ENCODE measurements at regions not wholly inside any gene's neighbourhood (a gene's known extent, or its start where the extent isn't known, plus 50 kb on each side); places are given as distances from the start of the nearest gene placed in this dataset.

DNA sequence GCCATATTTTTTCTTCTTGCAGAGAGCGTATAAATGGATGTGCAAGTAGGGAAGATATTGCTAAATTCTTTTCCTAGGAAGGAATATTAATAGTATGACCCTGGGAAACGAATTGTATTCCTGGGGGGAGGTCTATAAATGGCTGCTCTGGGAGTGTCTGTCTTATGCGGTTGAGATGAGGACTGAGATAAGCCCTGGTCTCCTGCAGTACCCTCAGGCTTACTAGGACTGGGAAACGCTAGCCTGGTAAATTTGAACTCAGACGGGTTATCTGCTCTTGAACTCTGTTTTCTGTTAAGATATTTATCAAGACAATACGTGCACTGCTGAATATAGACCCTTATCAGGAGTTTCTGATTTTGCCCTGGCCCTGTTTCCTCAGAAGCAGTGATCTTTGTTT lies 1126.4 kb upstream of the C9orf72 start:
- Mint-ChIP-seq H3K9me3 (peaks cover 11 to 15% of the 10 kb centered on the region in 2 donors), H3K36me3 (no peaks in the 10 kb centered on the region), H3K27ac (no peak overlapping the region)
- DNase-seq (ENCODE audit: low spot score in 2 of 2) (no peak), ATAC-seq (no peak)

- H3K9me3 Mint-ChIP-seq: peaks cover 10 to 11% of the 10 kb centered on the region in 2 donors
- ATAC-seq (no peak), DNase-seq (ENCODE audit: low spot score in 2 of 2) (no peak)
- no peaks in the 10 kb centered on the region for H3K36me3 Mint-ChIP-seq
- no peak overlapping the region for H3K27ac Mint-ChIP-seq
Observed at GRCh38 chr9:28707616-28708015, 1134.3 kb upstream of the C9orf72 start.

DNA sequence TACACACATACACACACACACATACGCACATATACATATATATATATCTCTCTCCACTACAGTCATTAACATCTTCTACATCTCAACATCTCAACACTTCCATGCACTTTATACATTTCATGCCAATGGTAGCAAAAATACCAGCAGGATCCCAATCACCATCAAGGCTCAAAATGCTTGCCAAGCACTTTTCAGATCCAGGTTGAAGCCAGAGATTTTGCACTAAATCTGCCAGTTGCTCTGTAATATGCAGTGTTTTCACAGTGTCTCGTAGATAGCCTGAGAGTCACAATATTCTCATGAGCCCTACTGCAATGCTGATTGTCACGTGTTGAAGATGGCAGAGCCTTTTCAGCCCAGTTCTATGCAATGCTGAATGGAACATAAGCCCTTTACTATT lies 1140.9 kb upstream of the C9orf72 start:
- peaks cover 0 to 5% of the 10 kb centered on the region in 2 donors for H3K9me3 Mint-ChIP-seq
- no peak for ATAC-seq
- DNase-seq (ENCODE audit: low spot score in 2 of 2): no peak
- H3K36me3 Mint-ChIP-seq: no peaks in the 10 kb centered on the region
- no peak overlapping the region for H3K27ac Mint-ChIP-seq

DNA sequence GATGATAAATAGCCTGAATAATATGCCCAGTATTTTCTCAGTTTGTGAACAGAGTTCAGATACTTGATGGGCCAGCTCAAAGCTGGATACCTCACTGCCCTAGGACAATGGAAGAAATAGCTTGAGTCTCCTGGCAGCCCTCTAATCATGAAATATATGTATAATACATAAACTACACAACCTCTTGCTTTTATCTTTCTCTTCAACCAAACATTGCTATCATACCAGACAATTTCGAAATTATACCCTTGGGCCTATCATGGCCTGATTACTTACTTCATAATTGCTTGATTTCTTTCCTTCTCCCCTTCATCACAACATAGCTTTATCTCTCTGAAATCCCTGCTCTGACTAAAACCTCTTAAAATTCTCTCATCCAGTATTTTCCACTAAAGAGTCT lies 1144.9 kb upstream of the C9orf72 start:
- ATAC-seq (no peak), DNase-seq (ENCODE audit: low spot score in 2 of 2) (no peak)
- Mint-ChIP-seq H3K9me3 (peaks cover 0 to 3% of the 10 kb centered on the region in 2 donors), H3K27ac (no peak overlapping the region), H3K36me3 (no peaks in the 10 kb centered on the region)

- H3K9me3 Mint-ChIP-seq: no peaks in the 10 kb centered on the region
- no peak for DNase-seq (ENCODE audit: low spot score in 2 of 2)
- H3K36me3 Mint-ChIP-seq: no peaks in the 10 kb centered on the region
- H3K27ac Mint-ChIP-seq: no peak overlapping the region
- ATAC-seq: no peak
Observed at GRCh38 chr9:28720746-28721145, 1147.5 kb upstream of the C9orf72 start.

DNA sequence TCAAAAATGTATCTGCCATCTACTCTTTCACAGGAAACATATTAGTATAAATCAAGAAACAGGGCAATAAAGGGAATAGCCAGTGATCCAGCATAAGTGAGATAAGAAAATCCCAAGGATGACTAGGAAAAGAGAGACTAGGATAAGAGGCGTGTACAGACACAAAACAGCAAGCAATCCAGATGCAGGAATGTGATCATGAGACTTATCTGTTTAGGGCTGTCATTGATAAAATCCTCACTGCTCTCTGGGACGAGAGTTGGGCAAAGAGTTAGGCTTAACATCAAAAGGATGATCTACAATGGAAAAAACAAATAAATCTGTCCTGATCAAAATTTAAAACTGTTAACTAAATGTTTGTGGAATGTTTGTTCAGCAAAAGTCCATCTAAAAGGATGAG lies 1156.8 kb upstream of the C9orf72 start:
- H3K36me3 Mint-ChIP-seq: no peaks in the 10 kb centered on the region
- ATAC-seq (no peak), DNase-seq (ENCODE audit: low spot score in 2 of 2) (no peak)
- H3K27ac Mint-ChIP-seq: no peak overlapping the region
- H3K9me3 Mint-ChIP-seq: peaks cover 5 to 9% of the 10 kb centered on the region in 2 donors

DNA sequence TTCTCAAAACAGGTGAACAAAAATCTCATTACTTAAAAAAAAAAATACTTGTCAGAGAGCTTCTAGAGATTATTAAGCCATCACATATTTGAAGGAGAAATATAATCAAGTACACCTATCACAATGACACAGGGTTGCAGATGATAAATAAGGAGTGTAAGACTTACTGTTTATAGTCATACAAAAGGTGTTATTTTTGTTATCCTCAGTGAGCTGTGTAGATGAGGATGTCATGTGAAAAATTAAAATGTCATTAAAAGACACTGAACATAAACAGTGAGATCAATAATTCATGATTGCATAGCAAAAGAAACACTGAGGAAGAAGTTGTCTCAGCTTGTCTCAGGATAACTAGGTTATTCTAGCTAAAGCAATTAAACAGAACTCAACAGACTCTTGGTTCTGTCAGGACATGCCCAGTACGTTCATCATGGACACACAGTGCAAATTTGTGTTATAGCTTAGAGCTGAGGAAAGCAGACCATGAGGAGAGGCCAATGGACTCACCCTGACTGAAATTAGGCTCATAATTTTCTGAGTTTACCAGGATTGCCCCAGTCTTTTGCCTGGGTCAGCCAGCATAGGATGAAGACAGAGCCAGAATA lies 1162.6 kb upstream of the C9orf72 start:
- ATAC-seq (no peak), DNase-seq (ENCODE audit: low spot score in 2 of 2) (no peak)
- Mint-ChIP-seq H3K9me3 (peaks cover 0 to 8% of the 10 kb centered on the region in 2 donors), H3K36me3 (no peaks in the 10 kb centered on the region), H3K27ac (no peak overlapping the region)

DNA sequence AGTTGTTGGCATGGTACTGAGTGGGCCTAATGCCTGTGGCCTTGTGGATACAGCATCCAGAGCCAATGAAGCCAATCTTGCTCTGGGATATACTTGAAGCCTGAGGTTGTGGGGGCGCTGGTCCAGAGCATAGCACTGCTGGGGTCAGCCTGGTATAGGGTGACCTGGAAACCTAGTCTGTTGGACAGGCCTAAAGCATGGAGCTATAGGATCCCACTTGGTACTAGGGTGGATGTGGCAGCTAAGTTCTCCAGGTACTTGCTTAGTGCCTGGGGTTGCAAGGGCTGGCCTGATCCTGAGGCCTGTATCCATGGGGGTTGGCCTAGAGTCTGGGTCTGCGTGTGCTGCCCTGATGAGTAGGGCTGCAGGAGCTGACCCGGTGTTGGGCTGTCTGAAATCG lies 1168.2 kb upstream of the C9orf72 start:
- no peak overlapping the region for H3K27ac Mint-ChIP-seq
- DNase-seq (ENCODE audit: low spot score in 2 of 2) (no peak), ATAC-seq (no peak)
- H3K36me3 Mint-ChIP-seq: peaks cover 0 to 20% of the 10 kb centered on the region in 2 donors
- peaks cover 10 to 26% of the 10 kb centered on the region in 2 donors for H3K9me3 Mint-ChIP-seq

GRCh38 chr9:28747351-28747985 lies 1174.2 kb upstream of the C9orf72 start:
- Mint-ChIP-seq H3K9me3 (peaks cover 15 to 29% of the 10 kb centered on the region in 2 donors), H3K36me3 (peaks cover 0 to 20% of the 10 kb centered on the region in 2 donors)
- no peak for ATAC-seq

GRCh38 chr9:28750136-28750535 lies 1176.9 kb upstream of the C9orf72 start:
- DNase-seq (ENCODE audit: low spot score in 2 of 2) (no peak), ATAC-seq (no peak)
- Mint-ChIP-seq H3K27ac (no peak overlapping the region), H3K36me3 (peaks cover 0 to under 1% of the 10 kb centered on the region in 2 donors), H3K9me3 (peaks cover 6 to 10% of the 10 kb centered on the region in 2 donors)

More at GRCh38 chr9:28747351-28747985, 1174.2 kb upstream of the C9orf72 start:
- DNase-seq (ENCODE audit: low spot score in 2 of 2): no peak
- H3K27ac Mint-ChIP-seq: no peak overlapping the region

DNA sequence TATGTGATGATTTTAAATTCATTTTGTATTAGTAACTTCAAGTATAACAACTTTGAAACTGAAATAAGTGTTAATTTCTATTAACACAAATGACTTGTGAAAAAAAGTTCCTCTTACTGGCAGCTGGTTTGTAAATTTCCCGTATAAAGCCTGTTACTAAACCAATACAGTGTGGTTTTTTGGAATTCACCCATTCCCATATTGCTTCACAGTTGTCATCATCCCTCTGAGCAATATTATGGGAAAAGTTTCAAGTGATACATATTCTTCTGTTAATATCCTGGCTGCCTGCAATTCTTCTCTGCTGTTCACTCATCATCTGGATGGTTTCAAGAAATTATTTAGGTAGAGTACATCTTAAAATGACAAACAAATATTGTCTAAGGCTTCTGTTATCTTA lies 1185.1 kb upstream of the C9orf72 start:
- no peaks in the 10 kb centered on the region for H3K9me3 Mint-ChIP-seq
- H3K36me3 Mint-ChIP-seq: no peaks in the 10 kb centered on the region
- H3K27ac Mint-ChIP-seq: no peak overlapping the region
- DNase-seq (ENCODE audit: low spot score in 2 of 2) (no peak), ATAC-seq (no peak)

DNA sequence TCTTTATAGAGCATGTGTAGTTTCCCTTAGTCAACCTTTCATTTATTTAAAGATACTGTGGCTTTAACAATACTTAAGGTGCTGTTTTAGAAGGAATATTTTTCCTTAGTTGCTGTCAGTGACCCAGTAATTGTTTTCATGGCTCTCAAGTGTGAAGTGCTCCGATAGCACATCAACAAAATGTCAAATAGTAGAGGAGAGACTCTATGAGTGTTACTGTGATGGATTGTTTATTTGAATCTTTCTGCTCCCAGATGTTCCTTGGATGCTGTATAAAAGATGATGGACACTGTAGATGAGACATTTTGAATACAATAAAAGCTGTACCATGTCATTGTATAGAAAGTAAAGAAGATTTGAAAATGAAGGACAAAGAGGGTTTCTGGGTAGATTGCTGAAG lies 1185.7 kb upstream of the C9orf72 start:
- Mint-ChIP-seq H3K36me3 (no peaks in the 10 kb centered on the region), H3K9me3 (no peaks in the 10 kb centered on the region), H3K27ac (no peak overlapping the region)
- DNase-seq (ENCODE audit: low spot score in 2 of 2): no peak
- ATAC-seq: no peak

- ATAC-seq (no peak), DNase-seq (ENCODE audit: low spot score in 2 of 2) (no peak)
- H3K9me3 Mint-ChIP-seq: peaks cover 0 to 5% of the 10 kb centered on the region in 2 donors
- no peaks in the 10 kb centered on the region for H3K36me3 Mint-ChIP-seq
- no peak overlapping the region for H3K27ac Mint-ChIP-seq
Observed at GRCh38 chr9:28762167-28762566, 1188.9 kb upstream of the C9orf72 start.

GRCh38 chr9:28764532-28764931 lies 1191.3 kb upstream of the C9orf72 start:
- ATAC-seq: no peak
- Mint-ChIP-seq H3K27ac (no peak overlapping the region), H3K9me3 (peaks cover 4 to 5% of the 10 kb centered on the region in 2 donors), H3K36me3 (no peaks in the 10 kb centered on the region)
- no peak for DNase-seq (ENCODE audit: low spot score in 2 of 2)

- Mint-ChIP-seq H3K36me3 (no peaks in the 10 kb centered on the region), H3K9me3 (peaks cover 4 to 8% of the 10 kb centered on the region in 2 donors), H3K27ac (no peak overlapping the region)
- no peak for DNase-seq (ENCODE audit: low spot score in 2 of 2)
- no peak for ATAC-seq
Observed at GRCh38 chr9:28770226-28770625, 1196.9 kb upstream of the C9orf72 start.

DNA sequence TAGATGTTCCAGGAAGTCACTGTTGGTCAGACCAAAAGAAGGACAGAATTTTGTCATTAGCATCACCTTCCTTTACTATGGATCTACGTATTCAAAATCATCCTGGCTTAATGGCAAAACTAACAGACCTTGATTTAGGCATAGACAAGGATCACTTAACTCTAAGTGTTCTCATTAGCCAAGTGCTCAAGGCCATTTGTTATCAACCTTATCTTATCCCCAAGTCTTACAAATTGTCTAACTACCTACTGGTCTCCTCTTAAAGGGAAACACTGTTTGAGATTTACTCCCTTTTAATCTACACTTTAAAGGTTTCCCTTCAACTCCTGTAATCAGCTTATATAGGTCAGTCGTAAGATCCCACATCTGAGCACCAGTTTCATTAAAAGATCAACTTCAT lies 1197.5 kb upstream of the C9orf72 start:
- H3K36me3 Mint-ChIP-seq: no peaks in the 10 kb centered on the region
- H3K9me3 Mint-ChIP-seq: peaks cover 0 to 8% of the 10 kb centered on the region in 2 donors
- no peak overlapping the region for H3K27ac Mint-ChIP-seq
- ATAC-seq (no peak), DNase-seq (ENCODE audit: low spot score in 2 of 2) (no peak)

- no peak for ATAC-seq
- Mint-ChIP-seq H3K9me3 (peaks cover 4 to 13% of the 10 kb centered on the region in 2 donors), H3K27ac (no peak overlapping the region), H3K36me3 (no peaks in the 10 kb centered on the region)
- DNase-seq (ENCODE audit: low spot score in 2 of 2): no peak
Observed at GRCh38 chr9:28774433-28775235, 1201.4 kb upstream of the C9orf72 start.
